ENCODE measurements at regions not wholly inside any gene's neighbourhood (a gene's known extent, or its start where the extent isn't known, plus 50 kb on each side); places are given as distances from the start of the nearest gene placed in this dataset.

DNA sequence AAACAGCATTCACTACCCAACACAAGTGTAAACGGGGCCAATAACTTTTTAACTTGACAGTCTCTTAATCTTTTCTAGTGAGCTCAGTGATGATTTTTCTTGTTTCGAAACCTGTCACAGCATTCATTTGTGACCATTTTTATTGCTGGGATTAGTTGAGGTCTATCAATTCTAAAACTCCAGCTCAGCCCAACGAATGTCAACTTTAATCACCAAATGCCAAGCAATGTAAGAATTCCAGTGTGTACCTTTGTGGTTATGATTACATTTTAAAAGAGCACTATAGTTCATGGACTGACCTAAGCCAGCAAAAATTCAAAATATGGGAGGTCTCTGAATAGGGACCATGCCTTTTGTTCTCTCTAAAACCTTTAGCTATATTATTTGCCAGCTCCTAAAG, 694.3 kb upstream of the SGCG start:
- TF ChIP-seq, protein P1, sequence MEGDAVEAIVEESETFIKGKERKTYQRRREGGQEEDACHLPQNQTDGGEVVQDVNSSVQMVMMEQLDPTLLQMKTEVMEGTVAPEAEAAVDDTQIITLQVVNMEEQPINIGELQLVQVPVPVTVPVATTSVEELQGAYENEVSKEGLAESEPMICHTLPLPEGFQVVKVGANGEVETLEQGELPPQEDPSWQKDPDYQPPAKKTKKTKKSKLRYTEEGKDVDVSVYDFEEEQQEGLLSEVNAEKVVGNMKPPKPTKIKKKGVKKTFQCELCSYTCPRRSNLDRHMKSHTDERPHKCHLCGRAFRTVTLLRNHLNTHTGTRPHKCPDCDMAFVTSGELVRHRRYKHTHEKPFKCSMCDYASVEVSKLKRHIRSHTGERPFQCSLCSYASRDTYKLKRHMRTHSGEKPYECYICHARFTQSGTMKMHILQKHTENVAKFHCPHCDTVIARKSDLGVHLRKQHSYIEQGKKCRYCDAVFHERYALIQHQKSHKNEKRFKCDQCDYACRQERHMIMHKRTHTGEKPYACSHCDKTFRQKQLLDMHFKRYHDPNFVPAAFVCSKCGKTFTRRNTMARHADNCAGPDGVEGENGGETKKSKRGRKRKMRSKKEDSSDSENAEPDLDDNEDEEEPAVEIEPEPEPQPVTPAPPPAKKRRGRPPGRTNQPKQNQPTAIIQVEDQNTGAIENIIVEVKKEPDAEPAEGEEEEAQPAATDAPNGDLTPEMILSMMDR (IDR thresholded peaks at IDR 0.05; ENCODE audit: low read depth, low read length) = no peak
- no peak for TF ChIP-seq POLR2A (IDR thresholded peaks at IDR 0.05; ENCODE audit: extremely low read depth, insufficient read length)
- TF ChIP-seq, protein P2, sequence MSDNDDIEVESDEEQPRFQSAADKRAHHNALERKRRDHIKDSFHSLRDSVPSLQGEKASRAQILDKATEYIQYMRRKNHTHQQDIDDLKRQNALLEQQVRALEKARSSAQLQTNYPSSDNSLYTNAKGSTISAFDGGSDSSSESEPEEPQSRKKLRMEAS (IDR thresholded peaks at IDR 0.05; ENCODE audit: low read depth, low read length) = no peak
